SH-SY5Y (cell line): ENCODE measurements at regions not wholly inside any gene's neighbourhood (a gene's known extent, or its start where the extent isn't known, plus 50 kb on each side); places are given as distances from the start of the nearest gene placed in this dataset.

Source experiments
- GATA2 ChIP-seq: IDR thresholded peaks from 2 replicates; pipeline ENCODE4 v1.6.1; 2011; ENCODE audit warnings: mild to moderate bottlenecking, low read depth, low read length
- GATA3 ChIP-seq: IDR thresholded peaks from 2 replicates; pipeline ENCODE4 v1.6.1; 2011; ENCODE audit warnings: low read depth, mild to moderate bottlenecking, low read length, moderate library complexity

GRCh38 chr2:2495606-2496005, 164.5 kb upstream of the MYT1L start:
- TF ChIP-seq GATA3 (no peak), GATA2 (no peak)
